GM18868 (cell line): ENCODE measurements at regions not wholly inside any gene's neighbourhood (a gene's known extent, or its start where the extent isn't known, plus 50 kb on each side); places are given as distances from the start of the nearest gene placed in this dataset.

Experiments used
- ATAC-seq: cut with Tn5 transposase; IDR thresholded peaks from one replicate; pipeline ENCODE4 v1.9.1; 2021; ENCODE audit warnings: mild to moderate bottlenecking, moderate library complexity; ENCODE audit not compliant: unreplicated experiment

- peak; percentile 88 for ATAC-seq
Observed at GRCh38 chr3:5304789-5305683, 117.5 kb downstream of the EDEM1 start.

GRCh38 chr3:5305684-5305989 is 118.1 kb downstream of the EDEM1 start:
- peak; percentile 11 for ATAC-seq

- ATAC-seq, result no peak
Observed at GRCh38 chr3:5309171-5309570, 121.7 kb downstream of the EDEM1 start.

DNA sequence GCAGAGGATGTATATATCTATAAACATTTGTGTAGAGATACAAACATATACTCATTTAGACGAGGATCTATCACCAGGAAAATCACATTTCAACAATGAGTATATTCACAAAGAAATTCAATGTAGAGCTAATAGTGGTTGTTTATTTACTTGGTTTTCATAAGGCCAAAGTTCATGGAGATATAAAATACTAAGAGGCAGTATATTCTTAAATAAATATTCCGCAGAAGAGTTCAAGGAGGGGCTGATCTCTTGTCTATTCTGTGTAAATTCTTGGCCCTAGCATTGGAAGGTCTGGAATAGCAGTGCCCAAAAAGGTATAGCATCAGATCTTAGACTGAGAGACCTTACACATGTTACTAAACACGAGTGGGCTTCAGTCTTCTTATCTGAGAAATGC is 122.1 kb downstream of the EDEM1 start:
- no peak for ATAC-seq

DNA sequence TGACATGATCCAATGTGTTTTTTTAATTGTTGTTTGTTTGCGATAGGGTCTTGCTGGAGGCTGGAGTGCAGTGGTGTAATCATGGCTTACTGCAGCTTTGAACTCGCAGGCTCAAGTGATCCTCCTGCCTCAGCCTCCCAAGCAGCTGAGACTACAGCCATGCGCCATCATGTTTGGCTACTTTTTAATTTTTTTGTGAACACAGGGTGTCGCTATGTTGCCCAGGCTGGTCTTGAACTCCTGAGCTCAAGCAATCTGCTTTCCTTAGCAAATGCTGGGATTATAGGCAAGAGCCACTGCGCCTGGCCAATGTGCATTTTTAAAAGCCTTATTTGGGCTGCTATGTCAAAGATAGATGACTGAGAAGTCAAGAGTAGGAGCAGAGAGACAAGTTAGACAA is 123.0 kb downstream of the EDEM1 start:
- no peak for ATAC-seq

GRCh38 chr3:5312290-5312689 is 124.8 kb downstream of the EDEM1 start:
- no peak for ATAC-seq

DNA sequence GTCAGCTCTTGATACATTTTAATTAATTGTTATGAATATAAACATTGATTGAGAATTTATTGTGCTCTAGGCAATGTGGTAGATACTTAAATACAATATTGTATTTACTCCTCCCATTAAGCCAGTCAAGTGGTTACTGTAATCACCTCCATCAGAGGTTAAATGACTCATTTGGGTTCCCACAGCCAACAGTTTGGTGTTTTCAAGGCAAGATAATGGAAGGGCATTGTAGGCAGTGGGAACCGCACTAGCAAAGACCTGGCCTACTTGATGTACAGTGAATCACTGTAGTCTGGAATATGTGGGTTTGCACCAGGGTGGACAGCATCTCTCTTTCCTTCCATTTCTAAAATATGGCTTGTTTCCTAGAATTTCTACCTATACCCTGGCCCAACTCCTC is 127.4 kb downstream of the EDEM1 start:
- ATAC-seq, result no peak

DNA sequence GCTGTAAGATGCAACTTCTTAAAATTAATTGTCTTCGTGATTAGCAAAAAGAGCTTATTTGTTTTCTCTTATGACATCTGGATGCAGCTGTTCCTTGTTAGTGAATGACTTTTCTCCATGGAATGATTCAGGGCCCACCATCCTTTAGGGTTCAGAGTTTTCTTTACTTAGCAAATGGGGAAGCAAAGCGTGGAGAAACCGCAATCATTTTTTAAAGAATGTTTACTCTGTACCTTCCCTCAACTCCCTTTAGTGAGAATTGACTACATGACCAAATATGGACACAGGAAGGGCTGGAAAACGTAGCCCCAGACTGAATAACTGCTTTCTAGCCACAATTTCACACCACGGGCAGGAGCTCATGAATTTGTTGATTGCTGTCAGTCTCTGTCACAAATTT is 130.1 kb downstream of the EDEM1 start:
- no peak for ATAC-seq

DNA sequence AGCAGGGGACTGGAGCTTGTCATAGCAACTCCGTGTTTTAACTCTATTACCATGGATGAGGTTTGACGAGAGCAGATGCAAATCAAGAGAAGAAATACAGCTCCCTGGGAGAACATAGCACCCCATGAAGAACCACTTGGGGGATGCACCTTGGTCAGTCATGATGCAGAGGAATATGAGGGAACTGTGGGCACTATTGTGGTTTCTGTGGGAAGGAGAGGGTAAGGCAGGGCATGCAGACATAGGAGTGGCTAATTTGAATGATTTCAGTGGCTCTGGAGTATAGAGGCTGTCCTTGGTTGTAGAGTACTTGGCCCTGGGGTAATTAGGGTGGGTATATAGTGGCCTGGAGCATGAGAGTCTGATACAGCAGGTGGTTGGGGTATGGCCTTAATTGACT is 131.9 kb downstream of the EDEM1 start:
- no peak for ATAC-seq

GRCh38 chr3:5321666-5322340 is 134.3 kb downstream of the EDEM1 start:
- ATAC-seq, result no peak

GRCh38 chr3:5324780-5325179 is 137.3 kb downstream of the EDEM1 start:
- ATAC-seq, result no peak

DNA sequence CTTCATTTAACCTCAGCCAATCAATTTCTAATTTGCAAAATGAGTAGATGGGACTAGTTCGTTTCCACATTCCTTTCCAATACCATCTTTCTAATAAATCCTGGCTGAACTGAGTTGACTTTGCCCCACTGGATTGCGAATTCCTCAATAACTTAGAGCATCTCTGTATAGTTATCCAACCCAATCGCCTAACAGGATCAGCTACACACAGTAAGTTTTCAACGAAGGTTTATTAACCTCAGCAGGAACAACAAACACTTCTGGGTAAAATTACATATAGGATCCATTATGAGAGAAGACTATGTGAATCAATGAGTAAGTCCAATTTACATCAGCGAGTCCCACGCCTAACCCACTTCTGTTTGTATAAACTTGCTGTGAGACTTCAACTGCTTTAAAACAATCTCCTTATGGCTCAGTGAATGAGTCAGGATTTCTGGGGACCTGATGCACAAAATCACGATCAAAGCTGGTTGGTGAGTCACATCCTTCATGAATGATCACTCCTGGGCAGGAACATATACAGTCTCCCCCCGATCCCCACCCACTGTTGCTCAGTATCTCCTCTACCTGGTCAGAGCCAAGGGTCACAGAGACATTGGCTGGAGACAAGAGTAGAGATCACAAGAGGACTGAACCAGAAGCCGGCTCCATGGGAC is 142.8 kb downstream of the EDEM1 start:
- ATAC-seq, result no peak

DNA sequence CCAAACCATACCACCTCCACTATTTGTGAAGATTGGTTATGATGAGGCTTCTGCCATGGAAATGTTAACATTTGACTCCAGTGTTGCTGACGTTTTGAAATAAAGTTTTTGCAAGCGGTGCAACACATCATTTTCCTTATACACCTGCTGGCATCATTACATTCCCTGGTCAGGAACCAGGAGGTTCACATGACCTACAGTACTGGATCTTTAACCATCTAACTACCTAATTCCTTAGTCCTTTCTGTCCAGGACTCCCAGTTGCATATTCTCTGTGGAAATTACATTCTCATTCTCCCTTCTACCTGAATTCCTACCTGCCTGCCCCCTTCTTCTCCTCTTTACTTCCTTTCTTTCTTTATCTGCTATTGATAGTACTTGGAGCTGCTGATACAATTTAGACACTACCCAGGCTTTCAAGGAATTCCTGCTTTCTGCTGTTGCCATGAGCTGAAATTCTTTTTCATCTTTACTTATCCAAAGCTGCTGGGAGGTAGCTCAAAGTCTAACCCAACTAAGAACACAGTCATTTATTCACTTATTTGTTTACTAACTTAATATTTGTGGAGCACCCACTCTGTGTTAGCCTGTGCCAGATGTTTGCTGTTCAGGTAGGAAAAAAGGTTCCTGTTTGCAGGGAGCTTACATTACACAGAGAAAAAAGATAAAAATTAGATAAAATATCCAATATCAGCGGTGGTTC is 144.2 kb downstream of the EDEM1 start:
- ATAC-seq, result no peak

GRCh38 chr3:5332270-5332956 is 144.9 kb downstream of the EDEM1 start:
- peak; percentile 85 for ATAC-seq

GRCh38 chr3:5339967-5340535 is 152.5 kb downstream of the EDEM1 start:
- no peak for ATAC-seq

- ATAC-seq, result no peak
Observed at GRCh38 chr3:5341610-5342009, 154.1 kb downstream of the EDEM1 start.

- ATAC-seq, result no peak
Observed at GRCh38 chr3:5343459-5343858, 156.0 kb downstream of the EDEM1 start.

- no peak for ATAC-seq
Observed at GRCh38 chr3:5344707-5345106, 157.2 kb downstream of the EDEM1 start.

- ATAC-seq, result no peak
Observed at GRCh38 chr3:5347486-5347885, 160.0 kb downstream of the EDEM1 start.

DNA sequence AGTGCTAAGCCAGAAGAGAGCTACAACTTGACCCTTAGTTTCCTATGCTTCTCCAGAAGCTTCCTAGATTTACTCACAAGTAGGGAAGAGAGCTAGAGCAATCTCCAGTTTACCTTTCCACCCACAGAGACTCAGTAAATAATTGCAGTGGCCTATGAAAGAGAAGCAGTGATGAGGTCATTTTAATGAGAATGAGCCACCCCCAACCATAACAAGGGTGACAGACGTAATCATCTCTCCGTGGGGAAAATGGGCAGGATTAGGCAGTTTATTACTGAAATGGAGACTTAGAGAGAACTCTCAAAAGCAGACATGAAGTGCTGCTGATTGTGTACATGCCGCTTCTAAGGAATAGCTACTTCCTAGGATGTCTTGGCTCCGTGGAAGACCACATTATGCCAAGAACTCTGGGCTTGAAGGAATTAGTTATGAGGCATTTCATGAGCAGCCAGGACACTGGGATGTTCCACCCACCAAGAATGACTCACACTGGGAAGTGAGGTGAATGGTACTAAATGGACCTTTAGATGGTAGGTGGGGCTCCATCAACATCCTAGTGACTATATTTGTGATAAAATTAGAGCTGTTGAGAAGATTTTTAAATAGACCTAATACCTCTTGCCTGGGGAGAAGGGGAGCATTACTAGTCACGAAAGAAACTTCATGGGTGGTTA is 160.9 kb downstream of the EDEM1 start:
- no peak for ATAC-seq
